ENCODE measurements at regions not wholly inside any gene's neighbourhood (a gene's known extent, or its start where the extent isn't known, plus 50 kb on each side); places are given as distances from the start of the nearest gene placed in this dataset.

DNA sequence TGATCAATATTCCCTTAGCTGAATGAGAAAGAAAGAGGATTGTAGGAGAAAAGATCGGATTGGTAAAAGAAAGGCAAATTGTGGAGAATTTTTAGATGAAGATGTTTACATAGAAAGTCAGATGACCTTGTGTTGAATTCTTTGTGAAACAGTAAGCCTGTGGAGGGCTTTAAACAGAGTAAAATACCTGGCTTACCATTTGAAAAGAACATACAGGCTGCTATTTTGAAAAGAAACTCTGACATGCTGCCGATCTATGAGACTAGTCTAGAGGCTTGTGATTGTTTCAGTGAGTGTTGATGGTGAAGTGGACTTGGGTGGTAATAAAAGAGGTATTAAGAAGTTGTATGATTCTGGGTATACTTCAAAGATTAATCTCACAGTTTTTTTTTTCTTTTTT is 938.9 kb upstream of the PRR20A start:
- TF ChIP-seq, protein P1, sequence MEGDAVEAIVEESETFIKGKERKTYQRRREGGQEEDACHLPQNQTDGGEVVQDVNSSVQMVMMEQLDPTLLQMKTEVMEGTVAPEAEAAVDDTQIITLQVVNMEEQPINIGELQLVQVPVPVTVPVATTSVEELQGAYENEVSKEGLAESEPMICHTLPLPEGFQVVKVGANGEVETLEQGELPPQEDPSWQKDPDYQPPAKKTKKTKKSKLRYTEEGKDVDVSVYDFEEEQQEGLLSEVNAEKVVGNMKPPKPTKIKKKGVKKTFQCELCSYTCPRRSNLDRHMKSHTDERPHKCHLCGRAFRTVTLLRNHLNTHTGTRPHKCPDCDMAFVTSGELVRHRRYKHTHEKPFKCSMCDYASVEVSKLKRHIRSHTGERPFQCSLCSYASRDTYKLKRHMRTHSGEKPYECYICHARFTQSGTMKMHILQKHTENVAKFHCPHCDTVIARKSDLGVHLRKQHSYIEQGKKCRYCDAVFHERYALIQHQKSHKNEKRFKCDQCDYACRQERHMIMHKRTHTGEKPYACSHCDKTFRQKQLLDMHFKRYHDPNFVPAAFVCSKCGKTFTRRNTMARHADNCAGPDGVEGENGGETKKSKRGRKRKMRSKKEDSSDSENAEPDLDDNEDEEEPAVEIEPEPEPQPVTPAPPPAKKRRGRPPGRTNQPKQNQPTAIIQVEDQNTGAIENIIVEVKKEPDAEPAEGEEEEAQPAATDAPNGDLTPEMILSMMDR (conservative IDR thresholded peaks at IDR 0.05; ENCODE audit: low read depth, low read length) = no peak
- no peak for TF ChIP-seq EZH2 (IDR thresholded peaks at IDR 0.05; ENCODE audit: borderline replicate concordance, low read depth, low read length, poor library complexity, severe bottlenecking)
